ENCODE measurements at regions not wholly inside any gene's neighbourhood (a gene's known extent, or its start where the extent isn't known, plus 50 kb on each side); places are given as distances from the start of the nearest gene placed in this dataset.

- Histone ChIP-seq H3K18ac (ENCODE audit: low read depth in 1 of 2, low read length in 2 of 2) (no peak overlapping the region), H4K8ac (ENCODE audit: low read length) (no peak overlapping the region), H3K27ac (ENCODE audit: low read length, poor library complexity, severe bottlenecking) (no peak overlapping the region), H3K4me1 (ENCODE audit: control insufficient read depth, insufficient read depth, low read depth, low read length) (no peaks in the 10 kb centered on the region), H3K9ac (ENCODE audit: low read length) (no peak overlapping the region), H3K23ac (ENCODE audit: low read length in 2 of 2) (no peak overlapping the region), H2BK5ac (ENCODE audit: low read depth, low read length, poor library complexity, severe bottlenecking) (no peak overlapping the region), H3K36me3 (ENCODE audit: control insufficient read depth in 1 of 2, insufficient read depth in 2 of 2, low read depth in 1 of 2, low read length in 2 of 2) (no peaks in the 10 kb centered on the region), H2AFZ (ENCODE audit: low read depth, low read length) (no peak overlapping the region), H3K27me3 (ENCODE audit: control insufficient read depth in 1 of 2, insufficient read depth in 1 of 2, low read length in 2 of 2) (no peaks in the 10 kb centered on the region), H2AK5ac (ENCODE audit: low read length, severe bottlenecking) (no peak overlapping the region), H3K79me1 (replicated peaks; ENCODE audit: low read length, poor library complexity, severe bottlenecking) (no peaks in the 10 kb centered on the region), H3K4me2 (ENCODE audit: low read length, poor library complexity, severe bottlenecking) (no peak overlapping the region), H4K91ac (ENCODE audit: low read length) (no peak overlapping the region), H3K9me3 (ENCODE audit: control insufficient read depth, low read length) (no peaks in the 10 kb centered on the region), H2BK12ac (ENCODE audit: low read length in 2 of 2) (no peak overlapping the region), H2BK15ac (ENCODE audit: low read depth, poor library complexity, severe bottlenecking) (no peak overlapping the region), H3K14ac (ENCODE audit: low read length in 2 of 2) (no peak overlapping the region), H3K4ac (ENCODE audit: low read depth in 1 of 2, low read length in 2 of 2) (no peak overlapping the region), H3K4me3 (ENCODE audit: insufficient read depth in 1 of 2, low read depth in 1 of 2, low read length in 2 of 2) (no peak overlapping the region), H2BK120ac (ENCODE audit: low read depth, low read length) (no peak overlapping the region)
- 94% methylated on average over 2 of the region's 3 CpGs for WGBS
- DNase-seq: no peak
Measured at GRCh38 chr5:91477408-91477807, 94.3 kb upstream of the ARRDC3 start.

GRCh38 chr5:91474201-91474600 is 91.1 kb upstream of the ARRDC3 start:
- no peak overlapping the region for H3K4me2 ChIP-seq (ENCODE audit: low read length, poor library complexity, severe bottlenecking)
- 67% methylated on average over 1 of the region's 1 CpG for WGBS
- no peak overlapping the region for H2BK5ac ChIP-seq (ENCODE audit: low read depth, low read length, poor library complexity, severe bottlenecking)

GRCh38 chr5:91472631-91473030 is 89.5 kb upstream of the ARRDC3 start:
- WGBS: no CpG with 5 or more reads among the region's 1 CpG
- no peak overlapping the region for H2BK12ac ChIP-seq (ENCODE audit: low read length in 2 of 2)
- no peak overlapping the region for H2BK5ac ChIP-seq (ENCODE audit: low read depth, low read length, poor library complexity, severe bottlenecking)

More at GRCh38 chr5:91474201-91474600, 91.1 kb upstream of the ARRDC3 start:
- Histone ChIP-seq H3K79me1 (replicated peaks; ENCODE audit: low read length, poor library complexity, severe bottlenecking) (no peaks in the 10 kb centered on the region), H4K91ac (ENCODE audit: low read length) (no peak overlapping the region), H2BK15ac (ENCODE audit: low read depth, poor library complexity, severe bottlenecking) (no peak overlapping the region), H2BK120ac (ENCODE audit: low read depth, low read length) (no peak overlapping the region), H2AK5ac (ENCODE audit: low read length, severe bottlenecking) (no peak overlapping the region), H3K27ac (ENCODE audit: low read length, poor library complexity, severe bottlenecking) (no peak overlapping the region), H3K4me1 (ENCODE audit: control insufficient read depth, insufficient read depth, low read depth, low read length) (no peaks in the 10 kb centered on the region), H3K14ac (ENCODE audit: low read length in 2 of 2) (no peak overlapping the region), H2BK12ac (ENCODE audit: low read length in 2 of 2) (no peak overlapping the region), H2AFZ (ENCODE audit: low read depth, low read length) (no peak overlapping the region), H3K4me3 (ENCODE audit: insufficient read depth in 1 of 2, low read depth in 1 of 2, low read length in 2 of 2) (no peak overlapping the region), H3K18ac (ENCODE audit: low read depth in 1 of 2, low read length in 2 of 2) (no peak overlapping the region), H4K8ac (ENCODE audit: low read length) (no peak overlapping the region), H3K9ac (ENCODE audit: low read length) (no peak overlapping the region), H3K36me3 (ENCODE audit: control insufficient read depth in 1 of 2, insufficient read depth in 2 of 2, low read depth in 1 of 2, low read length in 2 of 2) (no peaks in the 10 kb centered on the region), H3K27me3 (ENCODE audit: control insufficient read depth in 1 of 2, insufficient read depth in 1 of 2, low read length in 2 of 2) (no peaks in the 10 kb centered on the region), H3K23ac (ENCODE audit: low read length in 2 of 2) (no peak overlapping the region), H3K9me3 (ENCODE audit: control insufficient read depth, low read length) (no peaks in the 10 kb centered on the region), H3K4ac (ENCODE audit: low read depth in 1 of 2, low read length in 2 of 2) (no peak overlapping the region)
- no peak for DNase-seq

GRCh38 chr5:91469517-91470165 is 86.5 kb upstream of the ARRDC3 start:
- Histone ChIP-seq H2BK120ac (ENCODE audit: low read depth, low read length) (no peak overlapping the region), H2BK5ac (ENCODE audit: low read depth, low read length, poor library complexity, severe bottlenecking) (no peak overlapping the region), H3K4me3 (ENCODE audit: insufficient read depth in 1 of 2, low read depth in 1 of 2, low read length in 2 of 2) (no peak overlapping the region), H2BK15ac (ENCODE audit: low read depth, poor library complexity, severe bottlenecking) (no peak overlapping the region), H3K27ac (ENCODE audit: low read length, poor library complexity, severe bottlenecking) (no peak overlapping the region), H2AFZ (ENCODE audit: low read depth, low read length) (no peak overlapping the region), H4K8ac (ENCODE audit: low read length) (peak overlapping the region; percentile 42), H3K23ac (ENCODE audit: low read length in 2 of 2) (no peak overlapping the region), H3K18ac (ENCODE audit: low read depth in 1 of 2, low read length in 2 of 2) (no peak overlapping the region), H4K91ac (ENCODE audit: low read length) (no peak overlapping the region), H3K4me1 (ENCODE audit: control insufficient read depth, insufficient read depth, low read depth, low read length) (no peaks in the 10 kb centered on the region), H3K9ac (ENCODE audit: low read length) (no peak overlapping the region), H3K4ac (ENCODE audit: low read depth in 1 of 2, low read length in 2 of 2) (no peak overlapping the region), H3K14ac (ENCODE audit: low read length in 2 of 2) (no peak overlapping the region), H3K27me3 (ENCODE audit: control insufficient read depth in 1 of 2, insufficient read depth in 1 of 2, low read length in 2 of 2) (no peaks in the 10 kb centered on the region), H3K9me3 (ENCODE audit: control insufficient read depth, low read length) (no peaks in the 10 kb centered on the region), H3K4me2 (ENCODE audit: low read length, poor library complexity, severe bottlenecking) (no peak overlapping the region), H2BK12ac (ENCODE audit: low read length in 2 of 2) (no peak overlapping the region), H3K79me1 (replicated peaks; ENCODE audit: low read length, poor library complexity, severe bottlenecking) (no peaks in the 10 kb centered on the region), H2AK5ac (ENCODE audit: low read length, severe bottlenecking) (no peak overlapping the region), H3K36me3 (ENCODE audit: control insufficient read depth in 1 of 2, insufficient read depth in 2 of 2, low read depth in 1 of 2, low read length in 2 of 2) (no peaks in the 10 kb centered on the region)
- peak; percentile 55 for DNase-seq
- 52% methylated on average over 7 of the region's 10 CpGs for WGBS

More at GRCh38 chr5:91472631-91473030, 89.5 kb upstream of the ARRDC3 start:
- no peak overlapping the region for H3K18ac ChIP-seq (ENCODE audit: low read depth in 1 of 2, low read length in 2 of 2)
- H3K9ac ChIP-seq (ENCODE audit: low read length): no peak overlapping the region
- no peak overlapping the region for H3K27ac ChIP-seq (ENCODE audit: low read length, poor library complexity, severe bottlenecking)
- no peaks in the 10 kb centered on the region for H3K4me1 ChIP-seq (ENCODE audit: control insufficient read depth, insufficient read depth, low read depth, low read length)
- no peaks in the 10 kb centered on the region for H3K9me3 ChIP-seq (ENCODE audit: control insufficient read depth, low read length)
- H4K8ac ChIP-seq (ENCODE audit: low read length): no peak overlapping the region
- H3K27me3 ChIP-seq (ENCODE audit: control insufficient read depth in 1 of 2, insufficient read depth in 1 of 2, low read length in 2 of 2): no peaks in the 10 kb centered on the region
- no peak overlapping the region for H3K23ac ChIP-seq (ENCODE audit: low read length in 2 of 2)
- H3K4me3 ChIP-seq (ENCODE audit: insufficient read depth in 1 of 2, low read depth in 1 of 2, low read length in 2 of 2): no peak overlapping the region
- H3K79me1 ChIP-seq (replicated peaks; ENCODE audit: low read length, poor library complexity, severe bottlenecking): no peaks in the 10 kb centered on the region
- H3K14ac ChIP-seq (ENCODE audit: low read length in 2 of 2): no peak overlapping the region
- no peak overlapping the region for H2BK15ac ChIP-seq (ENCODE audit: low read depth, poor library complexity, severe bottlenecking)
- no peak overlapping the region for H4K91ac ChIP-seq (ENCODE audit: low read length)
- H2AK5ac ChIP-seq (ENCODE audit: low read length, severe bottlenecking): no peak overlapping the region
- no peaks in the 10 kb centered on the region for H3K36me3 ChIP-seq (ENCODE audit: control insufficient read depth in 1 of 2, insufficient read depth in 2 of 2, low read depth in 1 of 2, low read length in 2 of 2)
- H3K4me2 ChIP-seq (ENCODE audit: low read length, poor library complexity, severe bottlenecking): no peak overlapping the region
- no peak overlapping the region for H2BK120ac ChIP-seq (ENCODE audit: low read depth, low read length)
- no peak overlapping the region for H2AFZ ChIP-seq (ENCODE audit: low read depth, low read length)
- no peak for DNase-seq
- no peak overlapping the region for H3K4ac ChIP-seq (ENCODE audit: low read depth in 1 of 2, low read length in 2 of 2)
